ENCODE measurements at regions not wholly inside any gene's neighbourhood (a gene's known extent, or its start where the extent isn't known, plus 50 kb on each side); places are given as distances from the start of the nearest gene placed in this dataset.

GRCh38 chr7:106783286-106783685, 81.8 kb upstream of the PIK3CG start (continued):
- no peak for TF ChIP-seq KLF10 (tag by site-specific recombination; IDR thresholded peaks at IDR 0.05)
- no peak for TF ChIP-seq ZNF398 (tag by site-specific recombination; IDR thresholded peaks at IDR 0.05)
- no peak for TF ChIP-seq ZNF24 (tag by site-specific recombination; IDR thresholded peaks at IDR 0.05)
- TF ChIP-seq ZNF266 (tag by site-specific recombination; IDR thresholded peaks at IDR 0.05; ENCODE audit: low read depth): no peak
- TF ChIP-seq ZNF37A (tag by site-specific recombination; IDR thresholded peaks at IDR 0.05): no peak

- POLR2A ChIA-PET: no interaction called here
Measured at GRCh38 chr7:106788637-106789036, 76.4 kb upstream of the PIK3CG start.

More at GRCh38 chr7:106788637-106789036, 76.4 kb upstream of the PIK3CG start:
- H3K9me3 ChIP-seq (ENCODE audit: control insufficient read depth, insufficient read depth, low read depth, low read length): no peaks in the 10 kb centered on the region
- H3K36me3 ChIP-seq (ENCODE audit: control insufficient read depth in 2 of 2, insufficient read depth in 1 of 2, low read length in 2 of 2): no peaks in the 10 kb centered on the region
- no peak overlapping the region for H3K27ac ChIP-seq (ENCODE audit: extremely low read depth, low read depth, low read length)
- no peaks in the 10 kb centered on the region for H3K4me1 ChIP-seq (ENCODE audit: control insufficient read depth, insufficient read depth, low read length)
- CTCF ChIA-PET: interaction anchor here (1.1 kb wide), 1 partner anchor 362 kb away, joined by 6 read pairs; no protein-coding TSS in a partner anchor
- no peak for TF ChIP-seq ZNF398 (tag by site-specific recombination; IDR thresholded peaks at IDR 0.05)
- TF ChIP-seq, protein P1, sequence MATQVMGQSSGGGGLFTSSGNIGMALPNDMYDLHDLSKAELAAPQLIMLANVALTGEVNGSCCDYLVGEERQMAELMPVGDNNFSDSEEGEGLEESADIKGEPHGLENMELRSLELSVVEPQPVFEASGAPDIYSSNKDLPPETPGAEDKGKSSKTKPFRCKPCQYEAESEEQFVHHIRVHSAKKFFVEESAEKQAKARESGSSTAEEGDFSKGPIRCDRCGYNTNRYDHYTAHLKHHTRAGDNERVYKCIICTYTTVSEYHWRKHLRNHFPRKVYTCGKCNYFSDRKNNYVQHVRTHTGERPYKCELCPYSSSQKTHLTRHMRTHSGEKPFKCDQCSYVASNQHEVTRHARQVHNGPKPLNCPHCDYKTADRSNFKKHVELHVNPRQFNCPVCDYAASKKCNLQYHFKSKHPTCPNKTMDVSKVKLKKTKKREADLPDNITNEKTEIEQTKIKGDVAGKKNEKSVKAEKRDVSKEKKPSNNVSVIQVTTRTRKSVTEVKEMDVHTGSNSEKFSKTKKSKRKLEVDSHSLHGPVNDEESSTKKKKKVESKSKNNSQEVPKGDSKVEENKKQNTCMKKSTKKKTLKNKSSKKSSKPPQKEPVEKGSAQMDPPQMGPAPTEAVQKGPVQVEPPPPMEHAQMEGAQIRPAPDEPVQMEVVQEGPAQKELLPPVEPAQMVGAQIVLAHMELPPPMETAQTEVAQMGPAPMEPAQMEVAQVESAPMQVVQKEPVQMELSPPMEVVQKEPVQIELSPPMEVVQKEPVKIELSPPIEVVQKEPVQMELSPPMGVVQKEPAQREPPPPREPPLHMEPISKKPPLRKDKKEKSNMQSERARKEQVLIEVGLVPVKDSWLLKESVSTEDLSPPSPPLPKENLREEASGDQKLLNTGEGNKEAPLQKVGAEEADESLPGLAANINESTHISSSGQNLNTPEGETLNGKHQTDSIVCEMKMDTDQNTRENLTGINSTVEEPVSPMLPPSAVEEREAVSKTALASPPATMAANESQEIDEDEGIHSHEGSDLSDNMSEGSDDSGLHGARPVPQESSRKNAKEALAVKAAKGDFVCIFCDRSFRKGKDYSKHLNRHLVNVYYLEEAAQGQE (tag by site-specific recombination; IDR thresholded peaks at IDR 0.05): no peak
- TF ChIP-seq ZNF624 (tag by site-specific recombination; IDR thresholded peaks at IDR 0.05): no peak
- TF ChIP-seq IKZF3 (tag by site-specific recombination; IDR thresholded peaks at IDR 0.05): no peak
- no peak for TF ChIP-seq ZNF645 (tag by site-specific recombination; IDR thresholded peaks at IDR 0.05)
- TF ChIP-seq ZNF549 (tag by site-specific recombination; IDR thresholded peaks at IDR 0.05): no peak
- TF ChIP-seq ZNF623 (tag by site-specific recombination; IDR thresholded peaks at IDR 0.05): no peak
- no peak for TF ChIP-seq SP3 (tag by site-specific recombination; IDR thresholded peaks at IDR 0.05)
- TF ChIP-seq ZNF423 (tag by site-specific recombination; IDR thresholded peaks at IDR 0.05): no peak
- no peak for TF ChIP-seq ZNF132 (tag by site-specific recombination; IDR thresholded peaks at IDR 0.05; ENCODE audit: borderline replicate concordance)
- TF ChIP-seq, protein P2, sequence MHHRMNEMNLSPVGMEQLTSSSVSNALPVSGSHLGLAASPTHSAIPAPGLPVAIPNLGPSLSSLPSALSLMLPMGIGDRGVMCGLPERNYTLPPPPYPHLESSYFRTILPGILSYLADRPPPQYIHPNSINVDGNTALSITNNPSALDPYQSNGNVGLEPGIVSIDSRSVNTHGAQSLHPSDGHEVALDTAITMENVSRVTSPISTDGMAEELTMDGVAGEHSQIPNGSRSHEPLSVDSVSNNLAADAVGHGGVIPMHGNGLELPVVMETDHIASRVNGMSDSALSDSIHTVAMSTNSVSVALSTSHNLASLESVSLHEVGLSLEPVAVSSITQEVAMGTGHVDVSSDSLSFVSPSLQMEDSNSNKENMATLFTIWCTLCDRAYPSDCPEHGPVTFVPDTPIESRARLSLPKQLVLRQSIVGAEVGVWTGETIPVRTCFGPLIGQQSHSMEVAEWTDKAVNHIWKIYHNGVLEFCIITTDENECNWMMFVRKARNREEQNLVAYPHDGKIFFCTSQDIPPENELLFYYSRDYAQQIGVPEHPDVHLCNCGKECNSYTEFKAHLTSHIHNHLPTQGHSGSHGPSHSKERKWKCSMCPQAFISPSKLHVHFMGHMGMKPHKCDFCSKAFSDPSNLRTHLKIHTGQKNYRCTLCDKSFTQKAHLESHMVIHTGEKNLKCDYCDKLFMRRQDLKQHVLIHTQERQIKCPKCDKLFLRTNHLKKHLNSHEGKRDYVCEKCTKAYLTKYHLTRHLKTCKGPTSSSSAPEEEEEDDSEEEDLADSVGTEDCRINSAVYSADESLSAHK (tag by site-specific recombination; IDR thresholded peaks at IDR 0.05): no peak
- H3K4me3 ChIP-seq (ENCODE audit: low read depth, low read length): no peak overlapping the region
